Ishikawa (cell line): ENCODE measurements at regions not wholly inside any gene's neighbourhood (a gene's known extent, or its start where the extent isn't known, plus 50 kb on each side); places are given as distances from the start of the nearest gene placed in this dataset.

Source experiments
- EP300 ChIP-seq: IDR thresholded peaks from 2 replicates; pipeline ENCODE4 v1.6.1; 2012; ENCODE audit warnings: borderline replicate concordance
- ZBTB7A ChIP-seq: IDR thresholded peaks from 2 replicates; pipeline ENCODE4 v1.6.1; 2012; ENCODE audit warnings: low read depth
- TF ChIP-seq, protein P1 (sequence below): IDR thresholded peaks from 2 replicates; pipeline ENCODE4 v1.6.1; 2012

DNA sequence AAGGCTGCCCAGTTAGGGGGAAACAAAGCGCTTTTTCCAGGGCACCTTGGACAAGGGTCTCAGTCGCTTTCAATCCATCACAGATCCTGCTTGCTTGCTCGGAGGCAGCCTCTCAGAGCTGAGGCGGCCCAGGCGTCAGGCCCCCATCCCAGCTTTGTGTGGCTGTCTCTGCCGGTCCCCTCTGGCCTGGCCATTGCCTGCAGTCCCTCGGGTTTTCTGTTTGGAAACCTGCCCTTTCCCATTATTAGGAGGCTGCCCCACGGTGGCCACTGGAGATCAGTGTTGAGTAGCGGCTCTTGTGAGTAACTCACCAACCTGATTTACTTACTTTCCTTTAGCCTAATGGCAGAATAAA is 216.1 kb downstream of the GLRX3 start:
- TF ChIP-seq EP300 (no peak), ZBTB7A (no peak)
- TF ChIP-seq, protein P1, sequence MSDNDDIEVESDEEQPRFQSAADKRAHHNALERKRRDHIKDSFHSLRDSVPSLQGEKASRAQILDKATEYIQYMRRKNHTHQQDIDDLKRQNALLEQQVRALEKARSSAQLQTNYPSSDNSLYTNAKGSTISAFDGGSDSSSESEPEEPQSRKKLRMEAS, result no peak
